ENCODE measurements at regions not wholly inside any gene's neighbourhood (a gene's known extent, or its start where the extent isn't known, plus 50 kb on each side); places are given as distances from the start of the nearest gene placed in this dataset.

- TF ChIP-seq RERE (CRISPR knock-in tag; IDR thresholded peaks at IDR 0.05; ENCODE audit: borderline replicate concordance) (no peak), ATF3 (IDR thresholded peaks at IDR 0.05) (peak; percentile 88), ATF3 (CRISPR knock-in tag; conservative IDR thresholded peaks at IDR 0.05) (no peak), SREBF1 (IDR thresholded peaks at IDR 0.05; ENCODE audit: borderline replicate concordance, low read depth, low read length) (no peak), SMARCA4 (IDR thresholded peaks at IDR 0.05) (peak; percentile 84), DPF2 (IDR thresholded peaks at IDR 0.05) (0 out of 2 replicates have a peak, but pooled peaks have one; percentile 74), BACH1 (tag; IDR thresholded peaks at IDR 0.05) (0 out of 2 replicates have a peak, but pooled peaks have one; percentile 28), GTF2A2 (tag; IDR thresholded peaks at IDR 0.05) (no peak), ADNP (tag; IDR thresholded peaks at IDR 0.05) (peak; percentile 64), POLR2B (IDR thresholded peaks at IDR 0.05; ENCODE audit: low read depth, partially characterized antibody) (no peak), TARDBP (IDR thresholded peaks at IDR 0.05) (no peak), MEF2D (tag; conservative IDR thresholded peaks at IDR 0.05; ENCODE audit: low read depth) (no peak), ZEB2 (IDR thresholded peaks at IDR 0.05) (no peak; the same call in 1 of the 2 replicates), ZNF263 (CRISPR knock-in tag; IDR thresholded peaks at IDR 0.05; ENCODE audit: borderline replicate concordance) (no peak), MLX (CRISPR knock-in tag; conservative IDR thresholded peaks at IDR 0.05) (no peak), AFF4 (CRISPR knock-in tag; IDR thresholded peaks at IDR 0.05) (no peak), BCOR (IDR thresholded peaks at IDR 0.05) (no peak), POU5F1 (IDR thresholded peaks at IDR 0.05; ENCODE audit: borderline replicate concordance, low read depth, low read length, partially characterized antibody) (no peak), CHD1 (IDR thresholded peaks at IDR 0.05; ENCODE audit: low read length) (no peak)
Measured at GRCh38 chr1:70504176-70504820, 93.2 kb downstream of the CTH start (continued).

Measured in K562 (cell line).